Endothelial cell (in vitro differentiated cells): ENCODE measurements at regions not wholly inside any gene's neighbourhood (a gene's known extent, or its start where the extent isn't known, plus 50 kb on each side); places are given as distances from the start of the nearest gene placed in this dataset. TPM values are rescaled to one million over a fixed set of nuclear protein-coding genes. Genes with fewer than 3 reads are reported as not detected.

Experiments used
- DNase-seq: peaks from one replicate; pipeline ENCODE4 v3.0.0; 2021; ENCODE audit warnings: low spot score
- H3K27ac Mint-ChIP-seq: one replicate; pipeline ENCODE4 v1.8.0; 2021; ENCODE audit warnings: mixed read lengths, inconsistent platforms; ENCODE audit not compliant: unreplicated experiment
- H3K27me3 Mint-ChIP-seq: one replicate; pipeline ENCODE4 v1.8.0; 2021; ENCODE audit warnings: mild to moderate bottlenecking, moderate library complexity, mixed read lengths, inconsistent platforms; ENCODE audit not compliant: unreplicated experiment
- H3K36me3 Mint-ChIP-seq: one replicate; pipeline ENCODE4 v1.8.0; 2021; ENCODE audit warnings: mild to moderate bottlenecking, low read depth, mixed read lengths, inconsistent platforms; ENCODE audit not compliant: unreplicated experiment
- H3K4me1 Mint-ChIP-seq: one replicate; pipeline ENCODE4 v1.8.0; 2021; ENCODE audit warnings: mild to moderate bottlenecking, mixed read lengths, inconsistent platforms; ENCODE audit not compliant: unreplicated experiment
- H3K4me3 Mint-ChIP-seq: one replicate; pipeline ENCODE4 v1.8.0; 2021; ENCODE audit warnings: mild to moderate bottlenecking, mixed read lengths, inconsistent platforms; ENCODE audit not compliant: unreplicated experiment
- H3K9me3 Mint-ChIP-seq: one replicate; pipeline ENCODE4 v1.8.0; 2021; ENCODE audit warnings: mixed read lengths, inconsistent platforms; ENCODE audit not compliant: unreplicated experiment
- microRNA-seq: library from miRNA; unstranded; fragments of <30 nt; microRNA quantifications from one replicate; pipeline ENCODE4, GENCODE V29; 2020; ENCODE audit not compliant: unreplicated experiment
- TF ChIP-seq, protein P1 (sequence below): fragments of 200-600 bp; sonication (generic); IDR thresholded peaks from one replicate; pipeline ENCODE4 v1.5.0; 2021; ENCODE audit warnings: antibody characterized with exemption; ENCODE audit not compliant: unreplicated experiment

DNA sequence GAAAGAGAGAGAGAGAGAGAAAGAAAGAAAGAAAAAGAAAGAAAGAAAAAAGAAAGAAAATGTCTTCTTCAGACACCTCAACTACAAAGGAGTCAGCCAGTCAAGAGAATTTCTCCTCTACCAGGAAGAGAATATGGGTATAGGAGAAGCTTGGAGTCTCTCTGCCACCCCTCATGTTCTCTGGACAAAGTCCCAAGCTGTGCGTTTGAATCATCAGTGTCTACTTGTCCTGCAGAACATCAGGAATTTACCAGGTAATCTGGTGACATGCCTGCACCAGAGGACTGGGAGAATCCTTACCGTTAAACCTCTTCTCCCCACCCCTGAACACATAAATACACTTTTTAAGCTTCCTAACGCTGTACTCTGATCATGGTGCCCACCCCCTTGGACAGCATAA lies 119.5 kb downstream of the TM9SF2 start:
- DNase-seq: no peak
- H3K4me1 Mint-ChIP-seq: peaks cover 3% of the 10 kb centered on the region
- no peak overlapping the region for H3K4me3 Mint-ChIP-seq
- peaks cover 9% of the 10 kb centered on the region for H3K27me3 Mint-ChIP-seq
- H3K9me3 Mint-ChIP-seq: no peaks in the 10 kb centered on the region
- no peaks in the 10 kb centered on the region for H3K36me3 Mint-ChIP-seq
- TF ChIP-seq, protein P1, sequence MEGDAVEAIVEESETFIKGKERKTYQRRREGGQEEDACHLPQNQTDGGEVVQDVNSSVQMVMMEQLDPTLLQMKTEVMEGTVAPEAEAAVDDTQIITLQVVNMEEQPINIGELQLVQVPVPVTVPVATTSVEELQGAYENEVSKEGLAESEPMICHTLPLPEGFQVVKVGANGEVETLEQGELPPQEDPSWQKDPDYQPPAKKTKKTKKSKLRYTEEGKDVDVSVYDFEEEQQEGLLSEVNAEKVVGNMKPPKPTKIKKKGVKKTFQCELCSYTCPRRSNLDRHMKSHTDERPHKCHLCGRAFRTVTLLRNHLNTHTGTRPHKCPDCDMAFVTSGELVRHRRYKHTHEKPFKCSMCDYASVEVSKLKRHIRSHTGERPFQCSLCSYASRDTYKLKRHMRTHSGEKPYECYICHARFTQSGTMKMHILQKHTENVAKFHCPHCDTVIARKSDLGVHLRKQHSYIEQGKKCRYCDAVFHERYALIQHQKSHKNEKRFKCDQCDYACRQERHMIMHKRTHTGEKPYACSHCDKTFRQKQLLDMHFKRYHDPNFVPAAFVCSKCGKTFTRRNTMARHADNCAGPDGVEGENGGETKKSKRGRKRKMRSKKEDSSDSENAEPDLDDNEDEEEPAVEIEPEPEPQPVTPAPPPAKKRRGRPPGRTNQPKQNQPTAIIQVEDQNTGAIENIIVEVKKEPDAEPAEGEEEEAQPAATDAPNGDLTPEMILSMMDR: no peak
- H3K27ac Mint-ChIP-seq: no peak overlapping the region

DNA sequence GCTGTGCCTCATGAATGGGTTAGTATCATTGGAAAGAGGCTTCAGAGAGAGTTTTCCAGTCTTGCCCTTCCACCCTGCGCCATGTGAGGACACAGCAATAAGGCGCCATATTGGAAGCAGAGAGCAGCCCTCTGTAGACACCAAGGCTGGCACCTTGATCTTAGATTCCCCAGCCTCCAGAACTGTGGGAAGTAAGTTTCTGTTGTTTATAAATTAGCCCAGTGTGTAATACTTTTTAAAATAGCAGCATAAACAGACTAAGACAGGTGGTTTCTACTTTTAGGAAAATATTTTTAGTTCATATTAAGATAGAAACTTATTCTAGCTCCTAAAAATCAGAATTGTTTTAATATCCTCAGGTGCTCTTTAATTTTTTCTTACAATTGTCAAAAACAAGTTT lies 117.9 kb downstream of the TM9SF2 start:
- Mint-ChIP-seq H3K4me3 (no peak overlapping the region), H3K9me3 (no peaks in the 10 kb centered on the region), H3K27me3 (peaks cover 9% of the 10 kb centered on the region), H3K4me1 (peaks cover 3% of the 10 kb centered on the region), H3K36me3 (no peaks in the 10 kb centered on the region), H3K27ac (no peak overlapping the region)
- DNase-seq: no peak
- TF ChIP-seq, protein P1: no peak

DNA sequence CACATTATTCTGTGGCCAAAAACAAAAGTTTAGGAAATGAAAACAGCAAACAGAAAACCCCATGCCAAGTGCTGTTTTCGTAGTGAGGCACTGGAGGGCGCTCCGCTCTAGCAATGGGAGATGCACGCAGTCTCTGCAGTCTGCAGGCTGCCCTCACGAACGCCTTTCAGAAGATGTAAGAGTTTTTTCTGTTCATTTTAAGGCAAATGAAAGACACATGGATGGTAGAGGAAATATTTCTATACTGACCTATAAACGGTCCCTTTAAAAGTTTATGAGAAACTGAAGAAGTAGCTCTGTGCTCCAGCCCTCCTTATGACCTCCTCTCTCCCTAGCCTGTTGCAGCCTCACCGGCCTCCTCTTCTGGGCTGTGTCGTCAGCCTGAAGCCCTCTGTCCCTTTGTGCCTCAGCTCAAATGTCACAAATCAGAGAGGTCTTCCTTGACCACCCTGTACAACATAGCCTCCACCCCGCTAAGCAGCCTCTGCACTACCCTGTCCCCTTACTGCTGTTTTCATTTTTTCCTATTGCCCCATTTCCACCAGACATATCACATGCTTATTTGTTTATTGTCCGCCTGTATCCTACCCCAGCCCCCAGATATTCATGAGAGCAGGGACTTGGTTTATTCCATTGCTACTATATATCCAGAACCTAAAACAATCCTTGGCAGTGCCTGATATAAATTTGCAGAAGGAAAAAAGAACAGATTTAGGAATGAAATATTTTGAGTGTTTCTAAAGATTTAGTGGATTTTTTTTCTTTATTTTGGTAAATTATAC lies 116.4 kb downstream of the TM9SF2 start:
- peaks cover 5% of the 10 kb centered on the region for H3K4me1 Mint-ChIP-seq

DNA sequence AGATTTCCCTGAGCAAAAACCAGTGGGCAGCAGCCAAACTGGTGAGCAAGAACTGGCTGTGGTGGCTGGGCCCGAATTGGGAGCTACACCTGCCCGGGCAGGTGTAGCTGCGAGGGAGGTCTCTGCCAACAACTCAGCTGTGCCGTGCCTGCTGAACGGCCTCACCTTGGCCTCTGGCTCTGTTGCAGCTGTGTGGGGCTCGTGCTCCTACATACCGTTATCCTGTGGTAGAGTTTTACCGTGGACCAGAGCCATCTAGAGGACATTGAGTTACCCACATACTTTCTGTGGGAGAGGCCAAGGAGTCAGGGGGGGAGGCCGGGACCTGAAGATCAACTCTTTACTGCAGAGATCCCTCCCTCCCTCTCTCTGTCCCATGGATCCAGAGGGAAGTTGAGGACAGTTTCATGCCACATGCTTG lies 113.2 kb downstream of the TM9SF2 start:
- H3K36me3 Mint-ChIP-seq: no peaks in the 10 kb centered on the region

More for the DNA sequence above, 116.4 kb downstream of the TM9SF2 start:
- Mint-ChIP-seq H3K27ac (no peak overlapping the region), H3K4me3 (no peak overlapping the region), H3K36me3 (no peaks in the 10 kb centered on the region), H3K27me3 (peaks cover 9% of the 10 kb centered on the region), H3K9me3 (no peaks in the 10 kb centered on the region)
- peak; percentile 67 for DNase-seq
- TF ChIP-seq, protein P1: peak; percentile 63

More for the DNA sequence above, 113.2 kb downstream of the TM9SF2 start:
- Mint-ChIP-seq H3K4me3 (no peak overlapping the region), H3K9me3 (no peaks in the 10 kb centered on the region), H3K27me3 (peaks cover 7% of the 10 kb centered on the region), H3K27ac (no peak overlapping the region), H3K4me1 (peaks cover 5% of the 10 kb centered on the region)
- DNase-seq: no peak
- TF ChIP-seq, protein P1: no peak

Small RNAs in the stretch of these regions (microRNA-seq; reads per million reads assigned to microRNA genes)
- not detected for gene MIR4306
